ENCODE measurements at regions not wholly inside any gene's neighbourhood (a gene's known extent, or its start where the extent isn't known, plus 50 kb on each side); places are given as distances from the start of the nearest gene placed in this dataset.

DNA sequence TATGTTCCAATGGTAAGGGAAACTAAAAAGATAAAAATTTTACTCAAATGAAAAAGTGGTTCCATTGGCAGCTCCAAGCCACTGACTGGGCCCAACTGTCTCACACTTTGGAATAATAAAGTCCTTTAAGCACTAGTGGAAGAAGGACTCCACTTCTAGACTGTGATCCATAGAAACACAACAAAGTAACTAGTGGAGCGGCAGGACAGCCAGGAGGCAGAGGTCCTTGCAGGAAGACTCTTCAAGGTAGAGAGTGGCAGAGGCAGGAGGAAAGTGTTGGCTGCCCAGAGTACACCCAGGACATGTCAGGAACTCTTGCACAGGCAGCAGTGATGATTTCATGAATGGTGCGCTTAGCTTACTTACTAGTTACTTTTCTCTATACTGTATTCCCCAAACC lies 65.0 kb upstream of the CCN6 start:
- DNase-seq, result no peak

DNA sequence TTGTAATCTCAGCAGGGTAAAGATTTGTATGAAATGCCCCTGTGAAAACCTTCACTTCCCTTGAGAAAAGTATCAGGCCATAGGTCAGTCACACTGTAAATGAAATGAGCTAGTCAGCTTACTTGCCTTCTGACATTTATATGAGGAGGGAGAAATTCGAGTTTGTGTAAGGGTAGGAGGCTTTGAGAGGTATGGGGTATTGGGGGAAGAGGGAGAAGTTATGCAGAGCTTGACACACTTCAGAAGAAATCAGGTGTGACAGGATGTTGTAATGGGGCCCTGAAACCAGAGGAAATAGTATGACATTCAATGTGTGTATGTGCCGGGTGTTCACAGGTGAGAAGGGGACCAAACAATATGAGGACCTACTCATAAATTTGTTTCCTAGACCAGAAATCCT lies 64.2 kb upstream of the CCN6 start:
- no peak for DNase-seq

DNA sequence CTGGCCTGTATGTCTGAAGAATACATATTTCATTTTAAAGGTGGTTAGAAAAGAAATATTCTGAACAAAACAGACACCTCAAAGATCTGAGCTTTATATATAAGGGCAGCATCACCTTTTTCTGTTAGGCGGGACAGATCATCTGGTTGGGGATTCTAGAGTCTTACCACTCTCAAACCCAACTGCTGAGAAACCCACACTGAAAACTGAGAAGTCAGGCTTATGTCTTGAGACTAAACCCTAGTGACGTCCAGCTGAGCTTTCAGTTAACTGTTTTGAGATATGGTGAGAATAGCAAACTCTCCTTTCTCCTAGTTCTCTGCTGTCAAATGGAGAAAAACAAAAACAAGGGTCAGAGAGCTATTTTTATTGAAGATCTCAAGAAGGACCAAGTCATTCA lies 63.7 kb upstream of the CCN6 start:
- no peak for DNase-seq

DNA sequence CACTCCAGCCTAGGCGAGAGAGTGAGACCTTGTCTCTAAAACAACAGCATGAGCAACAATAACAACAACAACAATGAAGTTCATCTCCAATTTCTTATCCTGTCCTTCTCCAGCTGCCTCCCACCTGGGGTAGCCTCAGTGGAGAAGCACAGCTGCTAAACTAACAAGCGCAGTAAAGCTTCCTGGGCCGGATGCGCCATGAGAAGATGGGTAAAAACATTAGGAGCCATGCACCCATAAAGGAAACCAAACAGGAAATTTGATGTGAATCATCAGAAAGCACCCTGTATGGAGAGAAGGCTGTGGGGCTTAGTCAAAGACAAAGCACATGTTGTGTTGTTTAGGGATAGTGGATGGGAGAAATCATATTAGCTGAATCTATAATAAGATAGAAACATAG lies 61.1 kb upstream of the CCN6 start:
- peak; percentile 31 for DNase-seq

DNA sequence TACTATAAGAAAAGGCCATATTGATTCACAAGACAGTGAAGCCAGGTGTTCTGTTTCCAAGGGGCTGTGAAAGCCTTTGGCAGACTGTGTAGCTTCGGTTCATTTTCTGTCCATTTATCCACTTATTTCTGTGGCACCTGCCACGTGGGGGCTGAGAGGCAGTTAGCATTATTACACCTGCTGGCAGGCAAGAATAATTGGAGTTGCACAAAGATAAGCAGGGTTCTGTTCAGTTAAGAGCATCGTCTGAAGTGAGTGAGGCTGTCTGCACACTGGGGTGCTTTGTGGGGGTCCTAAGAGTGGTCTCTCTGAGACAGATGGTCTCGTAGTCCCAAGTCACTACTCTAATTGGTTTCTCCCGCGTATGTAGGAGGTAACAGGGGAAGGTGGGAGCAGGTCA lies 60.6 kb upstream of the CCN6 start:
- no peak for DNase-seq

- no peak for DNase-seq
These were observed 59.1 kb upstream of the CCN6 start for GRCh38 chr6:111994791-111995190.

- no peak for DNase-seq
These were observed 58.5 kb upstream of the CCN6 start for GRCh38 chr6:111995404-111995803.

- DNase-seq, result no peak
These were observed 57.6 kb upstream of the CCN6 start for GRCh38 chr6:111996144-111996865.

GRCh38 chr6:111997078-111997852 lies 56.6 kb upstream of the CCN6 start:
- DNase-seq, result peak; percentile 73

GRCh38 chr6:111997853-111998208 lies 56.1 kb upstream of the CCN6 start:
- no peak for DNase-seq

DNA sequence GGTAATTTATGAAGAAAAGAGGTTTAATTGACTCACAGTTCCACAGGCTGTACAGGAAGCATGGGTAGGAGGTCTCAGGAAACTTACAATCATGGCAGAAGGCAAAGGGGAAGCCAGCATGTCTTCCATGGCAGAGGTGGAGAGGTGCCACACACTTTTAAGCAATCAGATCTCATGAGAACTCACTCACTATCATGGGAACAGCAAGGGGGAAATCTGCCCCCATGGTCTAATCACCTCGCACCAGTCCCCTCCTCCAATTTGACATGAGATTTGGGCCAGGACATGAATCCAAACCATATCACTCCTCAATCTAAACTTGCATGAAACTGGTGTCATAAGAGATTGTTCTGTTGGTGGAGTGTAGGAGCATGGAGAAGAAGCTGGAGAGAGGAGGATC lies 51.6 kb upstream of the CCN6 start:
- DNase-seq, result no peak

All from activated CD4-positive, alpha-beta T cell treated with anti-CD3 and anti-CD28 coated beads for 1 hour (primary cell).